DMS 273 (cell line): ENCODE measurements at regions not wholly inside any gene's neighbourhood (a gene's known extent, or its start where the extent isn't known, plus 50 kb on each side); places are given as distances from the start of the nearest gene placed in this dataset.

Experiments used
- DNase-seq: peaks from one replicate; lab custom pipeline; 2025; ENCODE audit not compliant: unreplicated experiment; lab: John Stamatoyannopoulos, UW

DNA sequence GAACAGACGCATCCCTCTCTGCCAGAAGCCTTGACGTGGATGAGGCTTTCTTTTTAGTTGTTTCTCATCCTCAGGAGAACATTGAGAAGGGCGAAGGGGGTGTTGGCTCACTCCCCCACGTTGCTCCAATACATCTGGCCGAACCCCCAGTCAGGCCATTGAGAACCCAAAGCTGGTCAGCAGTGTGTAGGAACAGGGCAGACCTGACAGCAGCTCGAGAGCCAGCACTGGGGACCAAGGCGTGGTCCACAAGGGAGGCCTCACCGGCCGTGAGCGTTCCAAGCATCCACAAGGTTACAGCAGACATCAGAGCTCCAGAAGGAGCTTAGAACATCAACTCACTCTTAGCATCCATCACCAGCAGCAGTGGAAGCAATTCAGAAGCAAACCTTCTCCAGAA, 387.9 kb upstream of the ARID1B start:
- no peak for DNase-seq

DNA sequence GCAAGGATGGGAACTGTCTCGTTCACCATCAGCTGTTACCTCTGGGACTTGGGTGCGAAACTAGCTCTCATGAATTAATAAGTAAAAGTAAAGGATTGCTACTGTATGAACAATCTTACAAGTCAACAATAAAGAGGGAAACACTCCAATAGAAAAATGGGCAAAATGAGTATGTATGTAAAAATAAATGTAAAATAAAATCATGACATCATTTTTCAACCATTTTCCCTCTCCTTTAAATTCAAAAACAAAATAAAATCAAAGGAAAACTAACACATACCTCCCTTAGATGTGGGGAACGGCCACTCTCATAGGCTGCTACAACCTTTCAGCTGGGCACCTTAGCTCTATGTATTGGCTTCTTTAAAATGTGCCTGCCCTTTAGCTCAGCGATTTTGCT, 389.7 kb upstream of the ARID1B start:
- no peak for DNase-seq

DNA sequence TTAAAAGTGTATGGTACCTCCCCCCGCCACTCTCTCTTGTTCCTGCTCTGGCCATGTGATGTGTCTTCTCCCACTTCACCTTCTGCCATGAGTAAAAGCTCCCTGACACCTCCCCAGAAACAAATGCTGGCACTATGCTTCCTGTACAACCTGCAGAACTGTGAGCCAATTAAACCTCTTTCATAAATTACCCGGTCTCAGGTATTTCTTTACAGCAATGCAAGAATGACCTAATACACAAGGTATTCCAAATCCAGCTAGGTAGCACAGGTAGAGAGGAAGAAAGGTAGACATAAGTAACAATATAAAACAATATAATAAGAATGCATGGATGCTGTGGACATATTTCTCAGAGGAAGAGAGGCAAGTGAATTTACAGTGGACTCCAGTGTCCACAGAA, 394.1 kb upstream of the ARID1B start:
- DNase-seq: no peak

DNA sequence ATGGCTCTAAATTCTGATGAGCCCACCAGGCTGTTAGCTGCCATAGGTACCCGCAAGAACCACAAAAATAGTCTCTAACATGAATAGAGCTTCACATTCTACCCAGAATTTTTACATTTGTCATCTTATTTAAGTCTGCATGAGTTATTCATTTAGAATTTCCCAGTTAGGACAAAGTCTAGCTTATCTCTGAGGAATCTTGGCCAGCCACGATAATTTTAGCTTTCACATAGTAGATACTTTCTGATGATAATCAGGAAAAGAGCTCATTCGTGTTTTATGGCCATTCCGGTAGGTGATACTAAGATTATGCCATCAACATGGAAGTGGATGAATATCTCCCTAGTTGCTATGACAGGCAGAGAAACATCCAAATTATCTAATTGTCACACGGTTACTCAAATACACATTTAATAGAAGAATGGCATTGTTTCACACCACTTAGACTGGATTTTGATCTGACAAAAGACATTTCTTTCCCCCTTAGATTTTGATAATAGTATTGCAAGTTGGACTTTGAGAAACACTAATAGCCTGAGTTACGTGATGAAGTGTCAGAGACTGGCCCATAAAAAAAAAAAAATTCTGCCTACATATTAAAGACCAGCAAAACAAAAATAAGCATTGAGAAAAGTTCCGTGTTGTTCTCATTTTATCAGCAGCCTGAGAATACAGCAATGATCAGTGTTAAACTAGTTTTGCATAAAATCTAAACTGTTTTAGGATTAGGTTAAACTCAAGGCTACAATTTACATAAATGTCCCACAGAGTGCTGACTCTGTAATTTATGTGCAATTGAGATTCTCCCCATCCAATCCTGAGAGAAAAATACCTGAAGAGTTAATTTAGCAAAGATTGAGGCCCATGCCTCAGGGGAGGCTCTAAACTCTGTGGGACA, 397.5 kb upstream of the ARID1B start:
- no peak for DNase-seq

GRCh38 chr6:156378853-156379252, 398.3 kb upstream of the ARID1B start:
- DNase-seq: peak; percentile 13

DNA sequence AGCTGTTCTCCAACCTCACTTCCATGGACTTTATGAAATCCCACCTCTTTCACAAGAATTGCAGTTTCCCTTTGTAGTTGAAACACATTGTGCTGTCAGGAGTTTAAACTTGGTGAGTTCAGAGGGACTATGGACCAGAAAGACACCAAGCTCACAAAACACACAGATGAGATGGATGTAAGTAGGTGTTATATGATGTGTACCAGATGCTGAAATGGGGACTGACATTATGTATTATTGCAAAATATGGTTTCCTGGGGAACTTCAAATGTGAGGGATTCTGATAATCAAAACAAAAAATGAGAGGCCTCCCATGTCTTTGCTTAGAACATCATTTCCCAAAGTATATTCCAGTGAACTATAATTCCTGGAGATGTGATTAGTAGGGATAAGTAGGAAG, 401.1 kb upstream of the ARID1B start:
- DNase-seq: no peak

DNA sequence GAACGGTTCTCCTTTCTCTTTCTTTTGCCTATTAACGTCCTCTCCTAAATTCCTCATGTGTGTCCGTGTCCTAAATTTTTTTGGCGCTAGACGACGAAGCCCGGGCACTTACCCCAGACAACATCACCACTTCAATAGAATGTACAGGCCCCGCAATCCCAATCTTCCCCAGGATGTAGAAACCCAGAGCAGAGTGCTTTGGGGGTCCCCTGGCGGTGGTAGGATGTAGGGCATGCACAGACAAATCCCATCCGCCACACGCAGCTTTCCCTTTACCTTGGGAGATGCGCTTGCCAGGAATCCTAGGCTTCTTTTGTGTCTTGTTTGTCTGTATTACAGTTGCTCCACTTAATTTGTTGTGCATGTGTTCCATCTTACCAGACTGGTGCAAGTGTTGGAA, 417.3 kb upstream of the ARID1B start:
- peak; percentile 10 for DNase-seq

- no peak for DNase-seq
Measured at GRCh38 chr6:156352861-156353260, 424.3 kb upstream of the ARID1B start.

DNA sequence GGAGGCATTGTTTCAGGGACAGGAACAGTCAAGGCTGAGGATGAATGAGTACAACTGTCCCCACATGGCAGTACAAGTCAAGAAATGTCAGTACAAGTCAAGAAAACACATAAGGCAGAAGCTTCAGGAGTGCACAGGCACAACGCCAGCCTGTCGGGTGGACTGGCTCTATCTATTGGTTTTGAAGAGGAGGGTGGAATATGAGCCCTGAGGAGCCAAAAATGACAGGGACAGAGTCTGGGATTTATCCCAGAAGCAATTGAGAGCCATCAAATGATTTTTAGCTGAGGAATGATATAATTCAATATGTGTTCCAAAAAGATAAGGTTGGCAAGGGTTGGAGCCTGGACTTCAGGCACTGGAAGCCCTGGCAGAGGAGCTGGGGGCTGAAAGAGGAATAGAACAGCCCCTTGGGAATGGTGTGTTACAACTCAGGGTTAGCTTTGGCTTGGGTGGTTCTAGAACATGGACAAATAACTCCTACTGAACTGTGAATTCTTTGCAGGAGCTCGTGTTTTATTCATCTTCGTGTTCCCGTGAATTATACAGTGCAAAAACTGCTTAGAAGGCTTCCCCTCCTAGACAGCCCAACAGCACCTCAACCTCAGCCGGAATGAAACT, 425.7 kb upstream of the ARID1B start:
- no peak for DNase-seq

DNA sequence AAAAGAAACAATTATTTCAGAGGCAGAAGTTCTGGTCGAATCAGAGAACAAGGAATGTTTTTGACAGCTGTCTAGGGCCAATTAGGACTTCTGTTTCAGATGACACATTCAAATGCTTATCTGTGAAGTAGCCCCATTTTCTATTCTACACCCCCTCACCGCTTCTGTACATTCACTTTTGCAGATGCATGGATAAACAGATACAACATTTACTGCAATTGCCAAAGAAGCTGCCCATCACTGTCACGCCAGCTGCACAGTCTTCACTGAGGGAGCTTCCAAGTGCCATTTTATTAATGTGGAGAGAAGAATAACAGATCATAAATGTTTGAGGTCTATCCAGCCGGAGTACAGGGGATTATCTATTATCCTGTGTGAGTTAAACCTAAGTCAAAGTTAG, 426.8 kb upstream of the ARID1B start:
- no peak for DNase-seq

- no peak for DNase-seq
Measured at GRCh38 chr6:156348849-156349248, 428.3 kb upstream of the ARID1B start.

DNA sequence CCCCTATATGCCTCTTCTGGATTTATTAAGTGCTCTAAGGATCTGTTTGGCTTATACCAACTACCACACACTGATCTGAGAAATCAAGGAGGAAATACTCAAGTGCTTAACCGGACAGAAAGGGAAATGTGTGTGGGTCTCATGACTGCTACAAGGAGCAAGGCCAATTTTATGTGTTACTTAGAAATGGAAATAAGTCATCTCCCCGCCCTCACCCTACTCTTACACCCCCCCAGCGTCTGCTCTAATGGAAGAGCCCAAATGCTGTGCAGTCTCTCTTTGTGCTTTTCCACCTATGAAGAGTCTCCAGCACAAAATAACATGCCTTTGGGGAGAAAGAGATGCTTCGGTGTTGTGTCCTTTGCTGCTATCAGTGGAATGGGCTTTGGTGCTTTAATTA, 428.8 kb upstream of the ARID1B start:
- no peak for DNase-seq

- no peak for DNase-seq
Measured at GRCh38 chr6:156347656-156348055, 429.5 kb upstream of the ARID1B start.

- no peak for DNase-seq
Measured at GRCh38 chr6:156347246-156347645, 429.9 kb upstream of the ARID1B start.

GRCh38 chr6:156345700-156346099, 431.5 kb upstream of the ARID1B start:
- no peak for DNase-seq

DNA sequence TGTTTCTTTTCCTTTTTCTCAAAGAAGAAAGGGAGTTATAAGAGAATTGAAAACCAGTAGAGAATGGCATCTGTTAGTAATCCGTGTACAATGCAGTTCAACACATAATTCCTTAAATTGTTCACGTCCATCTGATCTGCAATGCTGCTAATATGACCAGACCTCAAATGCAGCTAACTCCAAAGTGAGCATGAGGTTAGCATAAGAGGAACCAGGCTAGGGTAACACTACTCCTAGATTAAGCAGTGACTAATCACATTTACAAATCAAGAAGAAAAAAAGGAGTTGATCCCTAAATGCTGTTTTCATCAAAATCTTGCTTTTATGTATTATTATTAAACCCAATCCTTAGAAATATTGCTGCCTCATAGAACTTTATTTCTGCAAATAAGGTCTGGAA, 432.7 kb upstream of the ARID1B start:
- no peak for DNase-seq

DNA sequence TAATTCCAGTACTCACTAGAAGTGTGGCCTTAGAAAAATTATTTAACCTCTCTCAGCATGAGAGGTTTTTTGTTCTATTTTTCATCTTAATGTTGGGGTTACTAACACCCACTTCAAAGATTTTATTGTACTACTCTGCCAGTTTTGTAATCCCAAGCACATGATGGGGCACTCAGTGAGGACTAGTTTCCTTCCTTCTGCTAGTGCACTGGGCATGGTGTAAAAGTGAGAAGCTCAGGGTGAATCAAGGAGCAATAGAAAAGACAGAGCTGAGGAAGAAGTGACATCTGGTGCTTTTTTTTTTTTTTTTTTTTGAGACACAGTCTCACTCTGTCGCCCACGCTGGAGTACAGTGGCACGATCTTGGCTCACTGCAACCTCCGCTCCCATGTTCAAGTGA, 439.4 kb upstream of the ARID1B start:
- DNase-seq: peak; percentile 27

DNA sequence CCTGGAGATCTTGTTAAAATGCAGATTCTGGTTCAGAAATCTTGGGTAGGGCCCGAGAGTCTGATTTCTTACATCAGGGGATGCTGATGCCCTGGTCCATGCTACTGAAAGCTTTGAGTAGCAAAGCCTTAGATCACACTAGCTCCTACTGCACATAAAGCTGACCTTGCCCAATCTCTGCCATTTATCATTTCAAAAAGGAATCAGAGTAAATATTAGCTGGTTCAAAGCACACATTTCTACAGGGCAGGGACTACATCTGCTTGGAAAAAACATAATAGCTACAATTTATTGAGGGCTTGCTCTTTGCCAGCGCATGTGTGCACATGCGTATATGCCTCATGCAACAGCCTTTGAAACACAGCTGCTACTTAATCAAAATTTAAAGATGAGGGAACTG, 440.4 kb upstream of the ARID1B start:
- no peak for DNase-seq

DNA sequence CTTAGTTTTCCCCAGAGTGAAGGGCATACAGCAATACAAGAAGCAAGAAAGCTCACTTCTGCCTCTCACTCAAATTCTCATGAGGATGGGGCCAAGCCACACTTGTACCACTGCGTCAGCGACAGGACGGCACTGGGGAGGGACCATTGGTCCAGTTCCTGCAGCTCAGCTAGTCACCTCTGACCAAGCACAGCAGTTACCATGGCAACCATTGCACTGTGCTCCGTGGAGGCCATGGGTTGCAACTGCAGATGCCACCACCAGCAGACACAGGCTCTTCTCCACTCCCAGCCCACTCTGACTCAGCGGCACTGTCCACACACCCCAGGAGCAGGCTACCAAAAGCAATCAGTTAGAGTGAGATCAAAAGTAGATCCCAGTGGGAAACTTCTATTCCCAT, 441.1 kb upstream of the ARID1B start:
- DNase-seq: peak; percentile 27

DNA sequence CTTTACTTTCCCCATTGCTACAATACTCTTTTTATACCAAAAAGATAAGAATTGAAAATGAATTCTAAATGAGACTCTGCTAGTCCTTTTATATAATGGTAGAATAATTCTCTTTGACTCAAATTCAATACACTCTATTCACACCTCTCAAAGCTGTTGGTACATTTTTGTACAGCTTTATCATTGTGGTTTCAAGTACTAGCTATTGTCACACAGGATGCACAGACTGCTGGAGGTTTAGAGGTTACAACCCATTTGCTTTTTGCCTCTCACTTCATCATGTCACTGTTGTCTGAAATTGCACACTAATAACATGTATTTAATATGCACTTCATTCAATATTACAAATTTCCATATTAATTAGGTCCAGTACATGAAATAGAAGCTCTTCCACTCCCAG, 442.2 kb upstream of the ARID1B start:
- no peak for DNase-seq

- DNase-seq: no peak
Measured at GRCh38 chr6:156319707-156320106, 457.5 kb upstream of the ARID1B start.

DNA sequence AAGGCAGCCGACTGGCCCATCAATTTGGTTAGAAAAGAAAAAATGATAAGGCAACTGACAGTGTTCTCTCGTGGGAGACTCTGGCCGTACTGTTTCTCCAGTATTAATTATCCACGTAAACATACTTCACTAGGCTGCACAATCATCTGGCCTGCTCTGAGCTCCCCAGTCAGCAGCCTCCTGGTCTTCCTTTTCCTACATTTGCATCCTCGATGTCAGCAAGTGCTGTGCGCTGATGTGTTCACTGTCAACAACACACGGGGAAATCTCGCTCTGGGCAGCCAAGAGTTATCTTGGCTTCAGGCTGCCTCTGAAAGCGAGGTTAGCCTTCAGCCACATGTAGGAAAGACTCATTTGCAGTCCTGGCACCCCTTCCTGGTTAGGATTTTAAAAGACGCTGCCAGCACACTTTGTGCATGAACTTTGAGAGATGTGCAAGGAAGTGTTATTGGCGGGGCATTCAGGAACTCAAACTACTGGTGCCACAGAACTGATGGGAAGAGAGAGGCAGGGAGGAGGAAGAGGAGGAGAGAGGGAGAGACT, 460.5 kb upstream of the ARID1B start:
- no peak for DNase-seq
